ENCODE measurements at regions not wholly inside any gene's neighbourhood (a gene's known extent, or its start where the extent isn't known, plus 50 kb on each side); places are given as distances from the start of the nearest gene placed in this dataset.

- TF ChIP-seq, protein P1, sequence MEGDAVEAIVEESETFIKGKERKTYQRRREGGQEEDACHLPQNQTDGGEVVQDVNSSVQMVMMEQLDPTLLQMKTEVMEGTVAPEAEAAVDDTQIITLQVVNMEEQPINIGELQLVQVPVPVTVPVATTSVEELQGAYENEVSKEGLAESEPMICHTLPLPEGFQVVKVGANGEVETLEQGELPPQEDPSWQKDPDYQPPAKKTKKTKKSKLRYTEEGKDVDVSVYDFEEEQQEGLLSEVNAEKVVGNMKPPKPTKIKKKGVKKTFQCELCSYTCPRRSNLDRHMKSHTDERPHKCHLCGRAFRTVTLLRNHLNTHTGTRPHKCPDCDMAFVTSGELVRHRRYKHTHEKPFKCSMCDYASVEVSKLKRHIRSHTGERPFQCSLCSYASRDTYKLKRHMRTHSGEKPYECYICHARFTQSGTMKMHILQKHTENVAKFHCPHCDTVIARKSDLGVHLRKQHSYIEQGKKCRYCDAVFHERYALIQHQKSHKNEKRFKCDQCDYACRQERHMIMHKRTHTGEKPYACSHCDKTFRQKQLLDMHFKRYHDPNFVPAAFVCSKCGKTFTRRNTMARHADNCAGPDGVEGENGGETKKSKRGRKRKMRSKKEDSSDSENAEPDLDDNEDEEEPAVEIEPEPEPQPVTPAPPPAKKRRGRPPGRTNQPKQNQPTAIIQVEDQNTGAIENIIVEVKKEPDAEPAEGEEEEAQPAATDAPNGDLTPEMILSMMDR (IDR thresholded peaks at IDR 0.05) = no peak
- TF ChIP-seq EP300 (IDR thresholded peaks at IDR 0.05) (no peak), POLR2AphosphoS5 (IDR thresholded peaks at IDR 0.05) (no peak), POLR2A (IDR thresholded peaks at IDR 0.05) (no peak)
These were observed 60.8 kb upstream of the F3 start for GRCh38 chr1:94602316-94602715.
